GM12874 (cell line): ENCODE measurements at regions not wholly inside any gene's neighbourhood (a gene's known extent, or its start where the extent isn't known, plus 50 kb on each side); places are given as distances from the start of the nearest gene placed in this dataset.

Experiments
- CTCF ChIP-seq: IDR thresholded peaks from 2 replicates; pipeline ENCODE4 v1.5.1; 2011; ENCODE audit warnings: low read depth, mild to moderate bottlenecking, control low read depth, low read length, moderate library complexity; ENCODE audit not compliant: insufficient read depth

- TF ChIP-seq CTCF, result no peak
Observed at GRCh38 chr14:96734076-96734622, 63.0 kb upstream of the VRK1 start.

- no peak for TF ChIP-seq CTCF
Observed at GRCh38 chr14:96735526-96735925, 61.7 kb upstream of the VRK1 start.

- TF ChIP-seq CTCF, result no peak
Observed at GRCh38 chr14:96736439-96736838, 60.7 kb upstream of the VRK1 start.

- TF ChIP-seq CTCF, result no peak
Observed at GRCh38 chr14:96737881-96738280, 59.3 kb upstream of the VRK1 start.

GRCh38 chr14:96739200-96739910, 57.8 kb upstream of the VRK1 start:
- no peak for TF ChIP-seq CTCF

- TF ChIP-seq CTCF, result peak; percentile 88
Observed at GRCh38 chr14:96741151-96741977, 55.8 kb upstream of the VRK1 start.

- TF ChIP-seq CTCF, result no peak
Observed at GRCh38 chr14:96744262-96744661, 52.9 kb upstream of the VRK1 start.
